Esophagus squamous epithelium (tissue), 5 donors: ENCODE measurements at regions not wholly inside any gene's neighbourhood (a gene's known extent, or its start where the extent isn't known, plus 50 kb on each side); places are given as distances from the start of the nearest gene placed in this dataset.

Experiments
- DNase-seq: peaks from one replicate; lab custom pipeline; 2025; lab: John Stamatoyannopoulos, UW
- H3K27ac ChIP-seq, 4 donors: fragments of 200-600 bp; sonication (generic); one replicate each; pipeline ENCODE4 v1.5.1; 2016 to 2019; ENCODE audit warnings: mild to moderate bottlenecking in 1 of 4
- H3K27me3 ChIP-seq, 4 donors: fragments of 200-600 bp; sonication (generic); 1 replicate in 3 of 4; 2 replicates in 1 of 4; pipeline versions ENCODE4 v1.5.1 to v1.6.0; 2017 to 2021; ENCODE audit warnings: antibody characterized with exemption in 1 of 4
- H3K36me3 ChIP-seq, 3 donors: fragments of 200-600 bp; sonication (generic); one replicate each; pipeline ENCODE4 v1.5.1; 2016 to 2019
- H3K4me1 ChIP-seq, 3 donors: fragments of 200-600 bp; sonication (generic); one replicate each; pipeline ENCODE4 v1.5.1; 2017 to 2019
- H3K4me3 ChIP-seq, 4 donors: fragments of 200-600 bp; sonication (generic); 1 replicate in 3 of 4; 2 replicates in 1 of 4; pipeline ENCODE4 v1.5.1; 2016 to 2019; ENCODE audit warnings: mild to moderate bottlenecking in 2 of 4, moderate library complexity in 1 of 4
- H3K9me3 ChIP-seq, 3 donors: fragments of 200-600 bp; sonication (generic); one replicate each; pipeline ENCODE4 v1.5.1; 2016 to 2019
- POLR2A ChIP-seq, 4 donors: fragments of 450-650 bp; IDR thresholded peaks; one replicate each; pipeline ENCODE4 v1.6.1; 2017; ENCODE audit warnings: antibody characterized with exemption in 4 of 4, mild to moderate bottlenecking in 4 of 4, moderate library complexity in 3 of 4
- WGBS, 2 donors: methylation state at CpG; one replicate each; pipeline ENCODE4 v1.1.5; 2018; 5-methylcytosine and 5-hydroxymethylcytosine counted together
- intact Hi-C: fragments of 100-400 bp; cut with DNase I; formaldehyde crosslinking; loops from one replicate; pipeline ENCODE4 v1.15.0; 2022
- TF ChIP-seq, protein P1 (sequence below), 6 experiments: fragments of 450-650 bp in 4 of 6; fragments of 200-600 bp in 2 of 6; sonication (generic) in 2 of 6; IDR thresholded peaks; one replicate each; pipeline ENCODE4 v1.5.1; 2016 to 2019; ENCODE audit warnings: antibody characterized with exemption in 6 of 6, mild to moderate bottlenecking in 4 of 6, moderate library complexity in 4 of 6
- donor health status: DM: yes; HTN: yes; CAD: no.

GRCh38 chr4:174434455-174434854 lies 87.8 kb downstream of the HPGD start:
- H3K27ac ChIP-seq, result no peak overlapping the region
- WGBS, 2 donors, result 91 to 94% methylated on average over 4 of the region's 4 CpGs
- no peak overlapping the region for H3K4me3 ChIP-seq
- H3K36me3 ChIP-seq, result no peaks in the 10 kb centered on the region
- DNase-seq, result no peak
- H3K9me3 ChIP-seq, result no peaks in the 10 kb centered on the region
- intact Hi-C loops, result no loop called here
- H3K4me1 ChIP-seq, result peaks cover 0 to 11% (median 0%) of the 10 kb centered on the region in 3 donors
- TF ChIP-seq, protein P1, sequence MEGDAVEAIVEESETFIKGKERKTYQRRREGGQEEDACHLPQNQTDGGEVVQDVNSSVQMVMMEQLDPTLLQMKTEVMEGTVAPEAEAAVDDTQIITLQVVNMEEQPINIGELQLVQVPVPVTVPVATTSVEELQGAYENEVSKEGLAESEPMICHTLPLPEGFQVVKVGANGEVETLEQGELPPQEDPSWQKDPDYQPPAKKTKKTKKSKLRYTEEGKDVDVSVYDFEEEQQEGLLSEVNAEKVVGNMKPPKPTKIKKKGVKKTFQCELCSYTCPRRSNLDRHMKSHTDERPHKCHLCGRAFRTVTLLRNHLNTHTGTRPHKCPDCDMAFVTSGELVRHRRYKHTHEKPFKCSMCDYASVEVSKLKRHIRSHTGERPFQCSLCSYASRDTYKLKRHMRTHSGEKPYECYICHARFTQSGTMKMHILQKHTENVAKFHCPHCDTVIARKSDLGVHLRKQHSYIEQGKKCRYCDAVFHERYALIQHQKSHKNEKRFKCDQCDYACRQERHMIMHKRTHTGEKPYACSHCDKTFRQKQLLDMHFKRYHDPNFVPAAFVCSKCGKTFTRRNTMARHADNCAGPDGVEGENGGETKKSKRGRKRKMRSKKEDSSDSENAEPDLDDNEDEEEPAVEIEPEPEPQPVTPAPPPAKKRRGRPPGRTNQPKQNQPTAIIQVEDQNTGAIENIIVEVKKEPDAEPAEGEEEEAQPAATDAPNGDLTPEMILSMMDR (IDR thresholded peaks at IDR 0.05), result no peak
- TF ChIP-seq POLR2A (IDR thresholded peaks at IDR 0.05), result no peak
- H3K27me3 ChIP-seq, result no peaks in the 10 kb centered on the region

DNA sequence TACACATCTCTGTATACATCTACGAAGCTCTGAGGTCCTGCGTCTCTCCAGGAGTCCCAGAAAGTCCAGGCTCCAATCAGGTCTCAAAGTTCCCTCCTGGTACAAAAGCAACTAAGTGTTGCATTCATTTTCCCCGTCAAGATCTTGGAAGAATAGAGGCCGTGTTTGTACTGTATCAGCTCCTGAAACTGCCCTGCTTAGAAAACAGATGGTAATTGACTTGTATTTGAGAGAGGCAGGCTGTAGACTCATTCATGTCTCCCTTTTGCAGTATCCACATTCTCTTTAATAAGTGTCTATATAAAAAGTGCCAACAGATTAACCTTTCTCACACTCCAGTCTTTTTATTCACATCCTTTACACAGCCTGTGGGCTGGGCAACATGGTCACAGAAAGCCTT lies 91.7 kb downstream of the HPGD start:
- no peak for DNase-seq

DNA sequence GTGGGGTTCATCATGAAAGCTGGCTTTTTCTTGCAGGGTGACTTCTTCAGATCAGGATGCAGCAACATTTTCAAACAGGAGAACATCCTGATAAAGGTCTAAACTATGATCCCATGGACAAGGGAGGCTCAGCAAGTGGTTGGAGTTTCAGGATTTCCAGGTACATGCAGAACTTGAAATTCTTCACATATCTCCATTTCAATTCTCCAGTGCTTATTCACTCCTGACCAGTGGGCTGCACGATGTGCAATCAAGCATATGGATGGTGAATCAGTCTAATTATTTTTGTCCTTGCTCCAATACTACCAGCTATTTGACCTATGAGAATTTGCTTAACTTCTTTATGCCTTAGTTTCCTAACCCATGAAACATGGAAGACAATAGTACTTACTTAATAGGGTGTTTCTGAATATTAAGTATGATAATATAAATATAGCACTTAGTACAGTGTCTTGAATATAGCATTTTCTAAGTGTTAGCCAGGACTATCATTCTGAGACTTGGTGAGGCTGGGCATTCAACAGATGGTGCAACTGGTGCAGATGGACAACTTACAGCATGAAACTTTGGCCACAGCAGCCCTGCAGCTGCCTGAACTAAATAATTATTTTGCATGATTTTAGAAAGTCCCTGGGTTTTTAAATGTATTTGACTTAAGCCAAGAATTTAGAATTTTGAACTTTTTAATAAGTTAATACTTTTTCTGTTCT lies 92.4 kb downstream of the HPGD start:
- no peaks in the 10 kb centered on the region for H3K36me3 ChIP-seq
- intact Hi-C loops, result no loop called here
- no peaks in the 10 kb centered on the region for H3K9me3 ChIP-seq
- peaks cover 0 to 13% (median 0%) of the 10 kb centered on the region in 3 donors for H3K4me1 ChIP-seq
- TF ChIP-seq POLR2A (IDR thresholded peaks at IDR 0.05), result no peak
- TF ChIP-seq, protein P1 (IDR thresholded peaks at IDR 0.05), result no peak
- 75 to 89% methylated on average over 1 of the region's 1 CpG for WGBS, 2 donors
- no peak overlapping the region for H3K27ac ChIP-seq
- no peaks in the 10 kb centered on the region for H3K27me3 ChIP-seq
- no peak for DNase-seq
- no peak overlapping the region for H3K4me3 ChIP-seq

More for the DNA sequence above, 91.7 kb downstream of the HPGD start:
- no peaks in the 10 kb centered on the region for H3K36me3 ChIP-seq
- intact Hi-C loops, result no loop called here
- peaks cover 0 to 13% (median 0%) of the 10 kb centered on the region in 3 donors for H3K4me1 ChIP-seq
- H3K27me3 ChIP-seq, result no peaks in the 10 kb centered on the region
- no peaks in the 10 kb centered on the region for H3K9me3 ChIP-seq
- WGBS, 2 donors, result 77 to 80% methylated on average over 4 of the region's 4 CpGs
- H3K4me3 ChIP-seq, result no peak overlapping the region
- TF ChIP-seq POLR2A (IDR thresholded peaks at IDR 0.05), result no peak
- TF ChIP-seq, protein P1 (IDR thresholded peaks at IDR 0.05), result no peak
- H3K27ac ChIP-seq, result no peak overlapping the region

- H3K27me3 ChIP-seq, result no peaks in the 10 kb centered on the region
- no peak overlapping the region for H3K4me3 ChIP-seq
- intact Hi-C loops, result no loop called here
- DNase-seq, result no peak
- no peaks in the 10 kb centered on the region for H3K9me3 ChIP-seq
- H3K36me3 ChIP-seq, result no peaks in the 10 kb centered on the region
- H3K27ac ChIP-seq, result no peak overlapping the region
- TF ChIP-seq, protein P1 (IDR thresholded peaks at IDR 0.05), result no peak
- TF ChIP-seq POLR2A (IDR thresholded peaks at IDR 0.05), result no peak
- WGBS, 2 donors, result 65 to 67% methylated on average over 4 of the region's 4 CpGs
- H3K4me1 ChIP-seq, result peaks cover 0 to 30% (median 3%) of the 10 kb centered on the region in 3 donors
Measured at GRCh38 chr4:174427571-174428140, 94.6 kb downstream of the HPGD start.

GRCh38 chr4:174425669-174426068 lies 96.6 kb downstream of the HPGD start:
- H3K27me3 ChIP-seq, result no peaks in the 10 kb centered on the region
- H3K4me1 ChIP-seq, result peaks cover 0 to 34% (median 3%) of the 10 kb centered on the region in 3 donors
- intact Hi-C loops, result no loop called here
- WGBS, 2 donors, result 87 to 92% methylated on average over 1 of the region's 1 CpG
- H3K4me3 ChIP-seq, result no peak overlapping the region
- no peaks in the 10 kb centered on the region for H3K9me3 ChIP-seq
- no peaks in the 10 kb centered on the region for H3K36me3 ChIP-seq
- DNase-seq, result no peak
- TF ChIP-seq POLR2A (IDR thresholded peaks at IDR 0.05), result no peak
- TF ChIP-seq, protein P1 (IDR thresholded peaks at IDR 0.05), result no peak
- H3K27ac ChIP-seq, result no peak overlapping the region
